22Rv1 (cell line): ENCODE measurements at regions not wholly inside any gene's neighbourhood (a gene's known extent, or its start where the extent isn't known, plus 50 kb on each side); places are given as distances from the start of the nearest gene placed in this dataset.

Experiments used
- ZFX ChIP-seq: fragments of 450-650 bp; IDR thresholded peaks from 2 replicates; pipeline ENCODE4 v1.6.1; 2017; ENCODE audit warnings: antibody characterized with exemption, borderline replicate concordance
- TF ChIP-seq, protein P1 (sequence below): fragments of 450-650 bp; IDR thresholded peaks from 2 replicates; pipeline ENCODE4 v1.5.1; 2017; ENCODE audit warnings: mild to moderate bottlenecking

DNA sequence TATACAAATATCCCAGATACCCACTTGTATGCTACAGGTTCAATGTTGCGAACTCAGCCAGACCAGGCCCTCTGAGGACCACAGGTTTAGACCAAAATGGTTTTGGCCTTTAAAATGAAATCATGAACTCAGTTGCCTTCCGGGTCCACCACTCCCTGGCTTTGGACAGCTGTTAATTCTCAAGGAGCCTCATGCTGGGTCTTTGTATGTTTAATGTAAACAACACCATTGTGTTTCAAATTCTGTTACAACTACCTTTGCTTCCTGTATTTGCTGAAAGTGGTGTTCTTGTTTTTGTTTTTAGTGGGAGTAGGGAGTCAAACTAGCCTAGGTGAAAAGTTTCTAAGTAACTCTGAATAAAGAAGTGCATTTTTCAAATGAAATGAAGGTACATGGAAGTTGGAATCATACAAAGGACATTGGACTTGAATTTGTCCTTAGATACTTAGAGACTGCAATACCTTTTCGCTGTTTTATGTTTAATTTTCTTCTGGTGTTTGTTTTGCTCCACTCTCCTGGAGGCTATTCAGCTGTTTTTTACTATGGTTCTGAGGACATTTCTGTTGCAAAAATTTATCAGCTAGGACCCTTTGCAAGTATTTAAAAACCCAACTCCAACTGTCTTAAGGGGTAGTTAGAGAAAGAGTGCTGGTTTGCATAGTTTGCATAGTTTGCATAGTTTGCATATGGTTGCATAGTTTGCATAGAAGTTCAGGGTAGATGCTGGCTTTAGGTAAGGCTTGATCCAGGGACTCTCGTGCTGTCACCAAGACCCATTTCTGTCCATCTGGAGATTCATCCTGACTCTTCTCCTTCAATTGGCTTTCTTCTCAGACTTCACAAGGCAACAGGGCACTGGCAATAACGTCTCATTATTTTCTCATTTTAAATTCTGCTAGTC is 70.1 kb downstream of the MID1IP1 start:
- TF ChIP-seq, protein P1, sequence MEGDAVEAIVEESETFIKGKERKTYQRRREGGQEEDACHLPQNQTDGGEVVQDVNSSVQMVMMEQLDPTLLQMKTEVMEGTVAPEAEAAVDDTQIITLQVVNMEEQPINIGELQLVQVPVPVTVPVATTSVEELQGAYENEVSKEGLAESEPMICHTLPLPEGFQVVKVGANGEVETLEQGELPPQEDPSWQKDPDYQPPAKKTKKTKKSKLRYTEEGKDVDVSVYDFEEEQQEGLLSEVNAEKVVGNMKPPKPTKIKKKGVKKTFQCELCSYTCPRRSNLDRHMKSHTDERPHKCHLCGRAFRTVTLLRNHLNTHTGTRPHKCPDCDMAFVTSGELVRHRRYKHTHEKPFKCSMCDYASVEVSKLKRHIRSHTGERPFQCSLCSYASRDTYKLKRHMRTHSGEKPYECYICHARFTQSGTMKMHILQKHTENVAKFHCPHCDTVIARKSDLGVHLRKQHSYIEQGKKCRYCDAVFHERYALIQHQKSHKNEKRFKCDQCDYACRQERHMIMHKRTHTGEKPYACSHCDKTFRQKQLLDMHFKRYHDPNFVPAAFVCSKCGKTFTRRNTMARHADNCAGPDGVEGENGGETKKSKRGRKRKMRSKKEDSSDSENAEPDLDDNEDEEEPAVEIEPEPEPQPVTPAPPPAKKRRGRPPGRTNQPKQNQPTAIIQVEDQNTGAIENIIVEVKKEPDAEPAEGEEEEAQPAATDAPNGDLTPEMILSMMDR: no peak
- TF ChIP-seq ZFX: no peak
